ENCODE measurements at regions not wholly inside any gene's neighbourhood (a gene's known extent, or its start where the extent isn't known, plus 50 kb on each side); places are given as distances from the start of the nearest gene placed in this dataset.

DNA sequence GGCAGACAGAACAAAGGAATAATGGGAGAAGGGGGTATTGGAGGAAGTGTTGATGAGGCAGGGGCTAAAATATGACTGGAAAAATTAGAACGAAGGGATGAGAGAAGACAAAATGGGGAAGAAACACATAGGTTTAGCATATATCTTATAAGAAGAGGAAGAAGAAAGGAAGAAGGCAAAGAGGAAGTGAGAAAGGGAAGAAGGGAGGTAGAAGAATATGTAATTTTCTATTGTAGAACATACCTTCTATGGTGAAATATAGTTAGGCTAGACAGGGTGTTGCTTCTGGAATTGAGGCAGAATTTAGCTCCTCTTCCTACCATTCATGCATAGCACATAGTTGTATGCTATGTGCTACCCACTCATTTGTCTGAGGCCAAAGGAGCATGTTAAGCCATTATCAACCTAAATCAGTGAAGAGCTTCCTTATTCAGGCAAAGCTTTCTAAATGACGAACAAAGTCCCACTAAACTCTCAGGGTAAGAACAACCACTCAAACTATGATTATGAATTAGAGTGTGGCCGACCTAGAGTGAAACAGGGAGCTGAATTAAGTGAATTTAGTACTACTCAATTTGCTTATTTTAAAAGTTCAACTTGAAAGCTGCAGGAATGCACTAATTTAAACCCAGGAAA is 180.9 kb upstream of the GALNT5 start:
- no peak for DNase-seq

DNA sequence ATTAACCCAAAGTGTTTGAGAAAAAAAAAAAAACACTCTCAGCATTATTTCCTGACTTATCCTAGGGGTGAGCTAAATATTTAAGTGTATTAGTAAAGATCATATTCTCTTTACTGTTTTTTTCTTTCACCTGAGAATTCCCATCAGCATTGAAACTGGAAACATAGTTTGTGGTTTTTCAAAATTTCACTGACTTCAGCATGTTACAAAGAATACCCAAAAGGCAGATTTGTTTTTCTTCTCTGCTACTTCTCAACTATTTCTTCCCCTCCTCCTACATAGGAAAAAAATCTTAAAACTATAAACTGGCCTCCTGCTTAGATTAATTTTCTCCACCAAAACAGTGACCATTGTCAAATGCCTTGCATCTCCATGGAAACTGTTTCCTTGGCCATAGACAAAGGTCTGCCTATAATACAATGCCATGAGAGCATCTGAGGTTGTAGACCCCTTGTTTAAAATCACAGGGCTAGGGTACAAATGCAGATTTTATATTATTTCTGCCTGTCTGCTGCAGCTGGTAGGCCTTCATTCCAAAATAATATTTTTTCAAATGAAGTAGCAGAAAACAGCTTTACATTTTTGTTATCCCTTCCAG is 179.7 kb upstream of the GALNT5 start:
- DNase-seq: no peak

DNA sequence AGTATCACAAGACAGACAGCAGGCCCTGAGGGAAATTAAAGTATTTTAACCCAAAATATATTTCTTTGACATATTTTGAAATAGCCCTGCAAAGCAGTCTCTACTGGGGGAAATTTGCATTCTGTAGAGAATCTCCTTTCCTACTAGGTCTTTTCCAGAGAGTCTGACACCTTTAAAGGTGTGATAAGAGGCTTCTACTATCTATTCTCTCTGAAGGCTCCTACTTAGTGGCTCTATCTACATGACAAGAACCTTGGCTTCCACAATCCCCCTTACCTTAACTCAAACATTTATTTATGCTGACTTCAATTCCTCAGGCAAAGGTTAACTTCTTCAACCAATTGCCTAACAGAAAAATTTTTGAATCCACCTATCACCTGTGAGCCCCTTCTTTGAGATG is 174.6 kb upstream of the GALNT5 start:
- no peak for DNase-seq

DNA sequence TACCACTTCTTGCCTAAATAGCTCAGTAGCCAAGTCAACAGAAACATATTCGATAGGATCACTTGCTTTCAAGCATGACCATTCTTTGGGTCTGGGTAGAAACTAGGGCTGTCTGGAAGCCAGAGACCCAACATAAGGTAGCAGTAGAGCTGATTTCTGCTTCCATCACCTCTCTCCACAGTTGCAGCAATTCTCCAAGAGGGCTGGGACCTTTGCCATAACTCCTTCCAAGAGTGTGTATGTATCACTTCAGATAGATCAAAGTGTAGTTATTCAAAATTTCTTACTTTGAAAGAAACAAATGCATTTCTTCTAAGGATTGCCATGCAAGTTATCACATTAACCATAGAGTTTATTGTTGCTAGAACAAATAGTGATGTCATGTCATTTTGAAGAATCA is 172.0 kb upstream of the GALNT5 start:
- no peak for DNase-seq

GRCh38 chr2:157087373-157088002 is 170.0 kb upstream of the GALNT5 start:
- DNase-seq: no peak

DNA sequence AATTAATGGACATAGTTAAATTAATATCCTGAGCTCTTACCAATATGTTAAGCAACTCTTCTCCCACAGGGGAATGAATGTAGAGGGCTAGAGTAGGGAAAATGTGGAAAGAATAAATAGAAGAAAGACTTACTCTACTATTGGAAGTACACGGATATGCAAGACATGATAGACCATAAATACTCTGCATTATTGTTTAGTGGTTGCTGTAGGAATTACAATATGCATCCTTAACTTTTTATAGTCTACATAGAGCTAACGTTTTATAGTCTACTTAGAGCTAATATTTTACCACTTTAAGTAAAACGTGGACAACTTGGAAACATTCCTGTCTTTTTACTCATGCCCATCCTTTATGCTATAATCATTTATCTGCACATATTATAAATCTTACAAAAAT is 163.8 kb upstream of the GALNT5 start:
- DNase-seq: no peak

DNA sequence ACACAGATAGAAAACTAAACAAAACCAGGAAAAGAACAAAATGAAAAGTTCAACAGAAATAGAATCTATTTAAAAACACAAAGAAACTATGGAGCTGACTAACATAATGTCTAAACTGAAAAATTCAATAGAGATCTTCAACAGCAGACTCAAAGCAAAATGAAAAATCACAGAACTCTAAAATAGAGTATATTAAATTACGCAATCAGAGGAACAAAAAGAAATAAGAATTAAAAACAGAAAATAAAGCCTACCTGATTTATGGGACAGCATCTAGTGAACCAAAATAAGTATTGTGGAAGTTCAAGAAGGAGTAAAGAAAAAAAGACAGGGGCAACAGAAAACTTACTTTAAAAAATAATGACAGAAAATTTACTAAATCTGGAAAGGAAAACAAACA is 152.1 kb upstream of the GALNT5 start:
- no peak for DNase-seq

DNA sequence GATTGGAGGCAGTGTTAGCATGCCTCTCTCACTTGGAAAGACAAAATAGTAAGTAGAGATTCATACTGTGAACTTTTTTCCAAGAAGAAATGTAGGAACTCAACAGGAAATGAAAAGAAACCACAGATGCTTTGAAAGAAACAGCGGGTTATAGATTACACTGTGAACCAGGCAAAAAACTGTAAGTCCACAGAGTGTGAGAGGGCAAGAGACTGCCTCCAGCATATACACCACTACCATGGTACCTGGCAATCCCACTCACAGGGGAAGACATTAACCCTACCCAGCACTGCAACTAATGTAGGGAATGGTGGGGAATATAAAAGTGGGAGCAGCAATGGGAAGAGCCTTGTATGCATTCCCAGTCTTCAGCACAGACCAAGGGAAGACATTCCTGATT is 150.6 kb upstream of the GALNT5 start:
- no peak for DNase-seq

DNA sequence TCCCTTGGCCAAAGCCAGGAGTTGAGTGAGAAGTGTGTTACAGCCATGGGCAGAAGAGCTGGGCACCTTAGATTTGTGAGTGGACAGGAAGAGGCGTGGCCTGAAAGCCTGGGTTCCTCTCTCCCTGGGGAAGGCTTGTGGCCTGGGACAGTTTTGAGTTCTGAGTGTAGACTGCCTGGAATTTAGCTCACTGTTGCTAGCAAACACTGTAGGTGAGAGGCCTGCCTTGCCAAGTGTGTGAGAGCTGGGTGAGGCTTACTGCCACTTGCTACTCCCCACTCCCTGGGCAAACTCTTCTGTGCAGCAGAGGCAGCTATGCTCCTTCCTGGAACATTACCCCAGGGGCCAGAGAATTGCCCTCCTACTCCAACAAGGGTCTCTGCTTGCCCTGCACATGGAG is 150.0 kb upstream of the GALNT5 start:
- DNase-seq: no peak

DNA sequence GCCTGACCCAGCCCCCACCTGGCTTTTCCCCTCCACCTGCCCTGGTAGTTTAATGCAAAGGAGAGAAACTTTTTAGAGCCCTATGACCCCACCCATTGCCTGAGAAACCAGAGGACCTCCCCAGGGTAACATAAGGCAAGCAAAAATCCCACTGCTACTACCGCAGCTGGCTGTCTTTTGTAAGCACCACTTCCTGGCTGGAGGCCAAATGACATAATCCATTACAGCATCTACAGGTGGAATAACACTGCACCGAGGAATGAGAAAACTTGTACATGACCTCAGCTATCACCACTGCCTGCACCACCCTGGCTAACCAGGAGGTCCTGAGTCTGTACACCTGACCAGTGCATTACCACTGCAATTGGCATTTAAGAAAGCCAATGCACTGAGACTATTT is 149.6 kb upstream of the GALNT5 start:
- no peak for DNase-seq

DNA sequence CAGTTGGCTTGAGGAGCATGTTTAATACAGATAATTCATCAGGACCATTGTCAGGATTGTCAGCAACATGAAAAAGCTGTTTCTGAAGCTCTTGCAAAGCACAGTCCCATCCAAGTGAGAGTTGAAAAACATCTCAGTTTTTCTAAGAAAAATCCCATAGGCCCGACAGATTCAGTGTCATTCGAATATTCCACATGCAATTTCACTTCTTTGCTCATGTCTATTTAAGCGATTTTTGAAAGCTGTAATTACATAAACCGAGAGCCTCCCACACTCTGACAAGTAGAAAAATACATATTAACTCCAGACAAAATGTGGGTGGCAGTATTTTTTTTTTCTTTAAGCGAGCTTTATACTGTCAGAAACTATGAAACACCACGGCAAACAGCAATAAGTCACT is 134.7 kb upstream of the GALNT5 start:
- no peak for DNase-seq

DNA sequence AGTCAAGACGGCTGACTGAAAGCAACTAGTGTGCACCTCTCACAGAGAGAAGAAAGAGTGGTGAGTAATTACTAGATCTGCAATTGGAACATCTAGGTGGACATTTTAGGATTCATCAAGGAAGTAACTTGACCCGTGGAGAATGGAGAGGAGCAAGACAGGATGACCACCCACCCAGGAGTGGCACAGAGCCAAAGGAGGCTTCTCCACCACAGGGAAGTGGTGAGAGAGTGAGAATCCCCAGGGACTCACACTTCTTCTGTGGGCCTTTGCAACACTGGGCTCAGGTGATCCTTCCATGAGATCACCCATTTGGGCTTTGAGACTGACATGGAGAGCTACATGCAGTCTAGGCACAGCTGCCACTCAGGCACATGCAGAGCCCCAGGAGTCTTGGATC is 132.8 kb upstream of the GALNT5 start:
- no peak for DNase-seq

- no peak for DNase-seq
Measured at GRCh38 chr2:157125685-157126084, 131.8 kb upstream of the GALNT5 start.

- DNase-seq: no peak
Measured at GRCh38 chr2:157127249-157128012, 130.1 kb upstream of the GALNT5 start.

DNA sequence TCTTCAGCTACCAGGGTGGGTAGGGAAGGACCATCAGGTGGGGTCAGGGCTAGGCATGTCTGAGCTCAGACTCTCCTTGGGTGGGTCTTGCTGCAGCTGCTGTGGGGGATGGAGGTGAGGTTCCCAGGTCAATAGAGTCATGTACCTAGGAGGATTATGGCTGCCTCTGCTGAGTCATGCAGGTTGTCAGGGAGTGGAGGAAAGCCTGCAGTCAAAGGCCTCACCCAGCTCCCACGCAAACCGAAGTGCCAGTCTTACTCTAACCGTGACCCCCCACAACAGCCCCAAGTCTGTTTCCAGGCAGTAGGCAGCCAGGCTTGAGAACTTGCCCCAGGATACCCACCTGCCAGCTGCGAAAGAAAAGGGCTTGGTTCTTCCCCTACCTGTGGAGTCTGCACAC is 113.6 kb upstream of the GALNT5 start:
- DNase-seq: no peak

GRCh38 chr2:157149270-157149669 is 108.2 kb upstream of the GALNT5 start:
- DNase-seq: no peak

DNA sequence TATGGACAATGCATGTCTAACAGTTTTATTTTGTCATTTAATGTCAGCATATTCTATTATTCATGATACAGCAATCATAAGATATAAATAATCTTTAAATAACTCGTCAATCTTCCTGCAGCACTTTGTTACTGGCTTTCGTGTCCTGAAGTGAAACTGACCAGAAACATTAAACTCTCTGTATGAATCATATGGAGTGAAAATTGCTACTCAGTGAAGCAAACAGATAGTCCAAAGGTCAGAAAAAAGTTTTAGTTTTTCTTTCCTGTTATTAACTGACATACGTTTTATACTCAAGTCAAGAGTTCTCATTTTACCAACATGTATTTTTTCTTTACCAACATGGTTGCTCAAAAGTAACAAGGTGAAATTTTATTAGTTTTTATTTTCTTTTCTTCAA is 106.8 kb upstream of the GALNT5 start:
- DNase-seq: no peak

- DNase-seq: no peak
Measured at GRCh38 chr2:157152362-157152761, 105.1 kb upstream of the GALNT5 start.

DNA sequence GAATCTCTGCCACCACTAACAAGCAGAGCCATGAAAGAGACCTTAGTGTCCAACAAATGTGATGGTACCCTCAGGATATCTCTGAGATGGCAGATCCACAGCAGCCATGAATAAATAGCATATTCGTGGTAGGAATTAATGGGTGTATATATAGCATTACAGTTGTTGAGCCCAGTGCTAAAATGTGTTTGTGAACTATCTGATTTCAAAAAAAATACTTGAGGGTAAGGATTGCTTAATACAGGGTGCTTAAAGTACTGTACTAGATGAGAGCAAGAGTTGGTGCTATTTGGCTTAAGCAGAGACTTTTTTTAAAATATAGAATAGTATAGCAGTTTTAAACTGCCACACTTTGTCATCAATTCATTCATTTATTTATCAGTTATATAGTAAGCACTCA is 101.5 kb upstream of the GALNT5 start:
- no peak for DNase-seq

DNA sequence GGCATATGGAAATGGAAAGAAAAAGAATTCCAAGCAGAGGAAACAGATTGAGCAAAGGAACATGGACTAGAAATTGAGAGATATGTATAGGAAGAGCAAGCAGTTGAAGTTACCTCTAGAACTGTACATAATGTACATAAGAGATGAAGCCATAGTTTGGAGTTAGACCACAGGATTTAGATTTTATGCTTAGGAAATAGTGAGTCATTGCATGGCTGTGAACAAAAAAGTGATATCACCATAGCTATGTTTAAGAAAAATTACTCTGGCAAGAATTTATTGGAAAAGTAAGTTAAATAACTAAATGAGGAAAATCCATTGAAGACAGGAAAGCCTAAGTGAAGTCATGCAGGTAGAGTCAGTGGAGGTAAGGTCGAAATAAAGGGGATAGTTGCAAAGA is 99.4 kb upstream of the GALNT5 start:
- DNase-seq: no peak

- no peak for DNase-seq
Measured at GRCh38 chr2:157159221-157159934, 98.1 kb upstream of the GALNT5 start.

DNA sequence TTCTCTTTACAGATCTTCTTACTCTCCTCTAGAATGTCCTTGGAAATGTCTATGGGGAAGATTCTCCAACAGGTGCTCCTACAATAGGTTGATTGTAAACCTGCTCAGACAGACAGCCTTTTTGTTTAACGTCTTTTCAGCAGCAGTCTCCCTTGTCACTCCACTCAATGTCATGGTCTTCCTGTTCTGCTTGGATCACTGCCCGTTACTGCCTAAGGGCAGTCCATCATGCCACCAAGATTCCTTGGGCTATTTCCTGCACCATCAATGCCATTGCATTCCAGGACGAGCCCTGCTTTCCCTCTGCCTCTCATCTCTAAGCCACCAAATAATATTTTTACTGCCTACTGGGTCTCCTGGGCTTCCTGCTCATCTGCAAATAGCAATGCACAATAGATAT is 97.4 kb upstream of the GALNT5 start:
- no peak for DNase-seq

DNA sequence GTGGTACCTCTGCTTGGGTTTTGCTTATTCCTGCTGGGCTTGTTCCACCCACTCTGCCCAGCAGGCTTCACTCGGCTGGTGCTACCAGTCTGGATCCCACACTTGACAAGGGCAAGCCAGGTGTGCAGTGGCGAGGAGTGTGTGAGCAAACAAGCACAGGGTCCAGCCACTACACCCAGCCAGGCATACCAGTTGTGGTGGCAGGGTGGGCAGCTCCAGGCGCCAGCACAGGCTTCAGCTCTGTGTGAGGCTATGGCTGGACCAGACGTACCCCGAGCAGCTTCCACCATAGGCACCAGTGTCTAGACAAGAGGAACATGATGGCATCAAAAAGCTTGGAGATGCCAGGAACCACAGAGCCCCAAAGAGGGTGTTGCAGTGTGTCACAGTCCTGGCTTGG is 93.1 kb upstream of the GALNT5 start:
- no peak for DNase-seq
